Endothelial cell of umbilical vein (primary cell): ENCODE measurements at regions not wholly inside any gene's neighbourhood (a gene's known extent, or its start where the extent isn't known, plus 50 kb on each side); places are given as distances from the start of the nearest gene placed in this dataset.

Source experiments
- BruUV-seq: library from RNA; stranded (reverse); fragments of 400-500 nt; replicated peaks from 2 replicates; lab custom pipeline; 2021; lab: Mats Ljungman, UMichigan
- CTCF ChIA-PET: fragments of 300-600, 350-600 bp; sonication (Branson Sonifier 250); formaldehyde crosslinking; loops from one replicate; lab custom pipeline; 2021; ENCODE audit warnings: antibody characterized with exemption, inconsistent platforms; lab: Charles Lee
- POLR2A ChIA-PET: fragments of 300-600, 350-600 bp; sonication (Branson Sonifier 250); formaldehyde crosslinking; loops from one replicate; lab custom pipeline; 2021; ENCODE audit warnings: antibody characterized with exemption, inconsistent platforms; lab: Charles Lee
- DNase-seq: peaks from one replicate; pipeline ENCODE4 v3.0.0-alpha.2; 2011; ENCODE audit warnings: low read depth, low spot score
- FAIRE-seq: peaks from 2 replicates; lab custom pipeline; 2011; peaks lifted over from hg19 to GRCh38; lab: Jason Lieb, UNC
- H2AFZ ChIP-seq: 2 replicates; pipeline ENCODE4 v1.6.0; 2012; ENCODE audit warnings: low read depth, low read length, control low read depth, inconsistent platforms
- H3K27ac ChIP-seq: 2 replicates; pipeline ENCODE4 v1.5.1; 2011; ENCODE audit warnings: low read depth, mild to moderate bottlenecking, control low read depth, low read length, moderate library complexity; ENCODE audit not compliant: insufficient read depth
- H3K27me3 ChIP-seq, 2 experiments: 2 replicates each; pipeline versions ENCODE4 v1.6.0 to v1.6.1; 2011; ENCODE audit warnings: low read length in 2 of 2, mixed read lengths in 1 of 2; ENCODE audit not compliant: control insufficient read depth in 2 of 2, insufficient read depth in 2 of 2
- H3K36me3 ChIP-seq, 2 experiments: 2 replicates in 1 of 2; 3 replicates in 1 of 2; pipeline ENCODE4 v1.5.1; 2011; ENCODE audit warnings: low read length in 2 of 2, mild to moderate bottlenecking in 1 of 2, moderate library complexity in 1 of 2; ENCODE audit not compliant: control insufficient read depth in 2 of 2, insufficient read depth in 2 of 2; ENCODE audit errors: extremely low read depth in 1 of 2
- H3K4me1 ChIP-seq: 3 replicates; pipeline ENCODE4 v1.5.1; 2011; ENCODE audit warnings: mild to moderate bottlenecking, low read length; ENCODE audit not compliant: control insufficient read depth, insufficient read depth; ENCODE audit errors: extremely low read depth
- H3K4me2 ChIP-seq: 2 replicates; pipeline ENCODE4 v1.6.1; 2011; ENCODE audit warnings: low read length, control low read depth, mixed read lengths; ENCODE audit not compliant: insufficient read depth
- H3K4me3 ChIP-seq, 3 experiments: fragments of 200-600 bp in 1 of 3; sonication (generic), shearing (Covaris generic) in 1 of 3; replicated peaks in 1 of 3; 2 replicates each; pipeline ENCODE4 v1.5.1; 2011 to 2016; ENCODE audit warnings: control low read depth in 3 of 3, low read length in 3 of 3, mild to moderate bottlenecking in 2 of 3, inconsistent platforms in 1 of 3, low read depth in 1 of 3, moderate library complexity in 1 of 3; ENCODE audit not compliant: insufficient read depth in 1 of 3
- H3K79me2 ChIP-seq: 2 replicates; pipeline ENCODE4 v1.6.0; 2012; ENCODE audit warnings: low read length, inconsistent platforms; ENCODE audit not compliant: control insufficient read depth, insufficient read depth
- H3K9ac ChIP-seq: replicated peaks from 2 replicates; pipeline ENCODE3; 2011; ENCODE audit warnings: low read length, control low read depth; ENCODE audit not compliant: insufficient read depth; ENCODE audit errors: extremely low read depth
- H3K9me1 ChIP-seq: replicated peaks from 3 replicates; pipeline ENCODE4 v1.6.0; 2011; ENCODE audit warnings: mild to moderate bottlenecking, low read length; ENCODE audit not compliant: control insufficient read depth, insufficient read depth; ENCODE audit errors: extremely low read depth
- H3K9me3 ChIP-seq: replicated peaks from 2 replicates; pipeline ENCODE4 v1.5.1; 2012; ENCODE audit warnings: low read length, inconsistent platforms; ENCODE audit not compliant: control insufficient read depth, insufficient read depth
- H4K20me1 ChIP-seq: replicated peaks from 2 replicates; pipeline ENCODE3; 2011; ENCODE audit warnings: mild to moderate bottlenecking, low read length; ENCODE audit not compliant: control insufficient read depth, insufficient read depth; ENCODE audit errors: extremely low read depth
- EZH2 ChIP-seq: IDR thresholded peaks from 2 replicates; pipeline ENCODE4 v1.6.1; 2012; ENCODE audit warnings: borderline replicate concordance, low read depth, mild to moderate bottlenecking, moderate library complexity, low read length, inconsistent platforms; ENCODE audit not compliant: severe bottlenecking
- FOS ChIP-seq: IDR thresholded peaks from 2 replicates; pipeline ENCODE4 v1.6.1; 2011; ENCODE audit warnings: mild to moderate bottlenecking, low read length, moderate library complexity, borderline replicate concordance; ENCODE audit not compliant: insufficient read depth
- GATA2 ChIP-seq: IDR thresholded peaks from 2 replicates; pipeline ENCODE4 v1.7.0; 2011; ENCODE audit warnings: low read depth, mild to moderate bottlenecking, moderate library complexity, mixed read lengths, low read length; ENCODE audit not compliant: insufficient read length, insufficient read depth
- JUN ChIP-seq: IDR thresholded peaks from 2 replicates; pipeline ENCODE4 v1.6.1; 2011; ENCODE audit warnings: borderline replicate concordance, low read depth; ENCODE audit not compliant: insufficient read length, insufficient read depth
- MYC ChIP-seq: IDR thresholded peaks from one replicate; pipeline ENCODE4 v1.6.1; 2011; ENCODE audit warnings: mild to moderate bottlenecking, low read depth, low read length
- POLR2A ChIP-seq: IDR thresholded peaks from 2 replicates; pipeline ENCODE4 v1.6.1; 2012; ENCODE audit warnings: low read depth, mild to moderate bottlenecking, control low read depth, low read length
- POLR2AphosphoS5 ChIP-seq: IDR thresholded peaks from 2 replicates; pipeline ENCODE4 v1.6.1; 2012; ENCODE audit warnings: low read depth, mild to moderate bottlenecking, control low read depth, low read length, moderate library complexity; ENCODE audit not compliant: insufficient read depth
- dilution Hi-C: fragments of 300-500 bp; cut with MboI; formaldehyde crosslinking; loops from one replicate; pipeline ENCODE4 v1.15.0; 2019; ENCODE audit warnings: low sequenced_read_pairs; ENCODE audit not compliant: extremely low pct_ligation_motif_present
- intact Hi-C: fragments of 100-400 bp; cut with micrococcal nuclease; formaldehyde crosslinking; loops from one replicate; pipeline ENCODE4 v1.10.0; 2022
- TF ChIP-seq, protein P1 (sequence below), 2 donors: IDR thresholded peaks; 1 replicate in 1 of 2; 2 replicates in 1 of 2; pipeline ENCODE4 v1.5.1; 2011; ENCODE audit warnings: low read length in 2 of 2, mild to moderate bottlenecking in 2 of 2, moderate library complexity in 2 of 2, control low read depth in 1 of 2, inconsistent platforms in 1 of 2, low read depth in 1 of 2; ENCODE audit not compliant: insufficient read depth in 1 of 2; ENCODE audit errors: extremely low read depth in 1 of 2
- TF ChIP-seq, protein P2 (sequence below): IDR thresholded peaks from 2 replicates; pipeline ENCODE4 v1.6.1; 2011; ENCODE audit not compliant: insufficient read depth, insufficient read length

DNA sequence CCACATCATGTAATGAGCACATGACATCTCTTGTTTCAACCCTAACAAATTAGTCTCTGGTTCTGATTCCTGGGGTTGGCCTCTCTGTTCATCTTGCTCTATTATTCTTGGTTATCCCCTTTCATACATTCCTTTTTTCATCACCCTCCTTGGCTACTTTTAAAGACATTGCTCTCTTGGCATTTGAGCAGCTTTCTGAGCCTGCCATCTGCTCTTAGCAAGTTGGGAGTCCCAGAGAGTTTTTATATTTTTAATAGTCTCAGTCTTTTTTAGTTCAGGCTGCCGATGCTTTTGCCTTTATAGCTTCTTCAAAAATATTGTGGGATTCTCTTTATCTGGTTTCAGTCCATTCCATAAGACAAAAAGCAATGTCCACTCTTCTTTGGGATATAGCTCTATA, 1270.9 kb downstream of the ADGRL3 start:
- no peak overlapping the region for H3K9ac ChIP-seq
- BruUV-seq, result no TSS peak
- FAIRE-seq (no peak), DNase-seq (no peak)
- no peaks in the 10 kb centered on the region for H3K4me1 ChIP-seq
- H3K9me3 ChIP-seq, result no peaks in the 10 kb centered on the region
- H4K20me1 ChIP-seq, result no peaks in the 10 kb centered on the region
- dilution Hi-C loops, result no loop called here
- intact Hi-C loops, result no loop called here
- H3K4me3 ChIP-seq, result no peak overlapping the region
- no peak overlapping the region for H2AFZ ChIP-seq
- H3K4me2 ChIP-seq, result no peak overlapping the region
- no peaks in the 10 kb centered on the region for H3K27me3 ChIP-seq
- TF ChIP-seq, protein P1, sequence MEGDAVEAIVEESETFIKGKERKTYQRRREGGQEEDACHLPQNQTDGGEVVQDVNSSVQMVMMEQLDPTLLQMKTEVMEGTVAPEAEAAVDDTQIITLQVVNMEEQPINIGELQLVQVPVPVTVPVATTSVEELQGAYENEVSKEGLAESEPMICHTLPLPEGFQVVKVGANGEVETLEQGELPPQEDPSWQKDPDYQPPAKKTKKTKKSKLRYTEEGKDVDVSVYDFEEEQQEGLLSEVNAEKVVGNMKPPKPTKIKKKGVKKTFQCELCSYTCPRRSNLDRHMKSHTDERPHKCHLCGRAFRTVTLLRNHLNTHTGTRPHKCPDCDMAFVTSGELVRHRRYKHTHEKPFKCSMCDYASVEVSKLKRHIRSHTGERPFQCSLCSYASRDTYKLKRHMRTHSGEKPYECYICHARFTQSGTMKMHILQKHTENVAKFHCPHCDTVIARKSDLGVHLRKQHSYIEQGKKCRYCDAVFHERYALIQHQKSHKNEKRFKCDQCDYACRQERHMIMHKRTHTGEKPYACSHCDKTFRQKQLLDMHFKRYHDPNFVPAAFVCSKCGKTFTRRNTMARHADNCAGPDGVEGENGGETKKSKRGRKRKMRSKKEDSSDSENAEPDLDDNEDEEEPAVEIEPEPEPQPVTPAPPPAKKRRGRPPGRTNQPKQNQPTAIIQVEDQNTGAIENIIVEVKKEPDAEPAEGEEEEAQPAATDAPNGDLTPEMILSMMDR (IDR thresholded peaks at IDR 0.05; ENCODE audit: extremely low read depth in 1 of 2, insufficient read depth in 1 of 2, low read depth in 1 of 2, low read length in 2 of 2), result no peak
- TF ChIP-seq POLR2A (no peak), EZH2 (no peak), POLR2AphosphoS5 (no peak), GATA2 (no peak), FOS (no peak), JUN (no peak), MYC (no peak)
- TF ChIP-seq, protein P2, sequence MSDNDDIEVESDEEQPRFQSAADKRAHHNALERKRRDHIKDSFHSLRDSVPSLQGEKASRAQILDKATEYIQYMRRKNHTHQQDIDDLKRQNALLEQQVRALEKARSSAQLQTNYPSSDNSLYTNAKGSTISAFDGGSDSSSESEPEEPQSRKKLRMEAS, result no peak
- H3K79me2 ChIP-seq, result no peaks in the 10 kb centered on the region
- ChIA-PET CTCF (no interaction called here), POLR2A (no interaction called here)
- H3K36me3 ChIP-seq, result no peaks in the 10 kb centered on the region
- no peaks in the 10 kb centered on the region for H3K9me1 ChIP-seq
- H3K27ac ChIP-seq, result no peak overlapping the region
